GM19035 (cell line): ENCODE measurements at regions not wholly inside any gene's neighbourhood (a gene's known extent, or its start where the extent isn't known, plus 50 kb on each side); places are given as distances from the start of the nearest gene placed in this dataset.

Source experiments
- ATAC-seq: cut with Tn5 transposase; IDR thresholded peaks from one replicate; pipeline ENCODE4 v1.9.1; 2021; ENCODE audit not compliant: unreplicated experiment

DNA sequence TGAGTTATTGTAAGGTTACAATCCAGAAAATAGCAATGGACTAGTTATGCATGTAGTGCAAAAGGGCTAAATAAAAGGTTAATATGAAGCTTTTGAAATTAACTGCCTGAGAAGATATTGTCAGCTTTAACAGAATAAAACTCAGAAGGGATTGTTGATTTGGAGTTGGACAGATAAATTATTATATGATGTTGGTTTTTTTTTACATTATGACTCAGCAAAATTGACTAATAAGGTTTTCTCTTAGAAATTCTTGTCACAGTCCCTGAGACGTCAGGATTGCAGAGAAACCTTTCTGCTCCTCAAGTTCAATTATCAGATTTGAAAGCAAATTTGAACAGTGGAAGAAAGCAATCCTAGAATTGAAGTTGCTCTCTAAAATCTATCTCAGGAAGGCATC lies 946.9 kb downstream of the CBLN2 start:
- ATAC-seq, result no peak

DNA sequence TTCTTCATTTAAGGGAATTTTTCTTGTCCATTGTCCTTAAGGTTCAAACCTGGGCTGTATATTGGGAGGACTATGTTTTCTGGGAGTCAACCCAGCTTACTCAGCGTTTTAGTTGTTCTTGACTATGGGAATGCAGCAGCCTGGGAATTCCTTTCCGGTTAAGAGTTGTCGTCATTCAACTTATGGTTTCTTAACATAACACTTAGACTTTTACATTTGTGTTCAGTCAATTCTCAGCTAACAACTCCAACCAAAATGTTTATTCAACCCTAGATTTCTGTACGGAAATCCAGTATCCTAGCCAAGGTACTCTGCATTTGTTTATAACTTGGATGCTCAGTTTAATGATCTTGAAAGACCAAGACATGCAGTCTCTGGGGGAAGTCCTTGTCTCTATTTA lies 960.9 kb downstream of the CBLN2 start:
- ATAC-seq, result no peak

DNA sequence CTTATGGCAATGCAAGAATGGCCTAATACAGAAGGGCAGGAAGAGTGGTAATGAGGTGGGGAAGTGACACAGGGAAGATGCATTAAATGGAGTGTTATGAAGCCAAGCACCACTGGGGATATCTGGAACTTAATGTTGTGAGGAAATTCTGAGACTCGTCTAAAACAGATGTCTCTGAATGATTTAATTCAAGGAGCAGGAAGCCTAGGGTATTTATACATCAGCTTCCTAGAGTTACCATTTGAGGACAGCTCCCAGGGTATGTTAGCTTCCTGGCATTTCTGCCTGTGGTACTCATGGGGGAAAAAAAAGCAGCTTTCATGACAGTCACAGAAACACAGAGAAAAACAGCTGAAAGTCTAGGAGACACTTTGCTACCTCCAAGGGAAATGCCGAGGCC lies 989.5 kb downstream of the CBLN2 start:
- no peak for ATAC-seq

DNA sequence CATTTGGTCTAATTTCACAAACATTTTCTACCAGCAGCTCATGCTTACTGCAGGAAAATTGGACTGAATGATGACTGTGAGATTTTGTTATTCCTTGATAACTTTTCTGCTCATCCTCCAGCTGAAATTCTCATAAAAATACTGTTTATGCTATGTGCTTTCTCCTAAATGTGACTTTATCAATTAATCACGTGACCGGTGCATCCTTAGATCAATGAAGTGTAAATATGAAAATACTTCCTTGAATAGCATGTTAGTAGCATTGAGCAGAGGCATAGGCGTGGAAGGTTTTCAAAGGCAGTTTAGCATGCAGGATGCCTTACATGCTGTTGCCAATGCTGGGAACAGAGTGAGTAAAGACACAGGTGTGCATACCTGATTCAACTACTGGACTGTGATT lies 1002.5 kb downstream of the CBLN2 start:
- no peak for ATAC-seq

DNA sequence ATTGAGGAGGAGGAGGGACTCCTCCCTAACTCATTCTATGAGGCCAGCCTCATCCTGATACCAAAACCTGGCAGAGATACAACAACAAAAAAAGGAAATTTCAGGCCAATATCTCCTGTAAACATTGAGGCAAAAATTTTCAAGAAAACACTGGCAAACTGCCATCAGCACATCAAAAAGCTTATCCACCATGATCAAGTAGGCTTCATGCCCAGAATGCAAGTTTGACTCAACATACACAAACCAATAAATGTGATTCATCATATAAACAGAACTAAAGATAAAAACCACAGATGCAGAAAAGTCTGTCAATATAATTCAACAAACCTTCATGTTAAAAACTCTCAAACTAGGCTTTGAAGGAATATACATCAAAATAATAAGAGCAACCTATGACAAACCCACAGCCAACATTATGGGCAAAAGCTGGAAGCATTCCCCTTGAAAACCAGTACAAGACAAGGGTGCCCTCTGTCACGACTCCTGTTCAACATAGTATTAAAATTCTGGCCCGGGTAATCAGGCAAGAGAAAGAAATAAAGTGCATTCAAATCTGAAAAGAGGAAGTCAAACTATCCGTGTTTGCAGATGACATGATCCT lies 1014.3 kb downstream of the CBLN2 start:
- no peak for ATAC-seq

DNA sequence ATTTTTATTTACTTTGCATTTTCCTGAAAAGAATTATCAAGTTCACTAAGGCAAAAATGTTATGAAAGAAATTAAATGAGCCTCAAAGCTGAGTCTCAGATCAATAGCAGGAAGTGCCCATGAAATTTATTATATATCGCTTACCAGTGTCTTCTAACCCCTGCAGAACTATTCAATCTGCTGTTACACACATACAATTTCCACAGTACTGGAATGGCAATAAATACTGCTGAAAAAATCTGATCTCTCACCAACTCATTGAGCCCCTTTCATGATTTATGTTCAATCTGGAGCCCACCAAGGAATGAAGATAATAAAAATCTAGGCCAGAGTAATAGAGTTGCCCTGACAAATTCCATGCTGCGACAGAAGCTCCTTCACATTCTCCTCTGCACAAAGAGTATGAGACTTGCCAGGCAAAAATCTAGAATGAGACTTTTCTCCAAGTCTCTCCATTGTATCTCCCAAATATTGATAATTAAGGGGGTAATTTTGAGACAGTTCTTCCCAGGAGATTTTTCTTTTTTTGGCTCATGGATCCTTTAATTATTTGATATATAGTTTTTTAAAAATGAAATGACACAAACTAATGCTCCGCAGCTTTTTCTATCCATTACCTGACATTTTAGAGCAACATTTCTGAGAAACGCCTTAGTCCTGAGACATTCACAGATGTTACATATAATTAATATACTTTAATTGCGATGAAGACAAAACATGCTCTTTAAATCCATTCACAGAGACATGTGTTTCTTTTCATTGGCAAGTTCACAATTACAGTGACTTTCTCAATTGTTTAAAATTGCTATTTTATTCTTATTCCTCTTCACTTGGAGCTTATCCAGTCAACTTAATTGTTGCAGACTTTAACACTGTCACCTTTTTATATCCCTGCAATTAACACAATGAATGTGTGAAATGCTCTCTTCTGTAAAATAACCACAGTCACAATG lies 1020.4 kb downstream of the CBLN2 start:
- no peak for ATAC-seq

DNA sequence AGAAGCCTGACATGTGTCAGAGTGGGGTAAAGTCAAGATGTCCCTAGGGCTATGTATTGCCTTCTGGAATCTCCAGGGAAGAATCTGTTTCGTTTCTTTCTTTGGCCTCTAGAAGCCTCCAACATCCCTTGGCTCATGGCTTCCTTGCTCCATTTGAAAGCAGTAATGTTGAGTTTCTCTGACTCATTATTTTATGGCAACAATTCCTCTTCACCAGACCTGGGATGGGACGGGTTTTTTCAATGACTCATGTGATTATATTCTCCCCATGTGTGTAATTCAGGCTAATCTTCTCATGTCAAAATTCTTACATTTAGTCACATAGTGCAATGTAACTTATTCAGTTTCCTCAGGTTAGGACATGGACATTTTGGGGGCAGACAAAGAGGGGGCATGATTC lies 1038.6 kb downstream of the CBLN2 start:
- ATAC-seq, result no peak

DNA sequence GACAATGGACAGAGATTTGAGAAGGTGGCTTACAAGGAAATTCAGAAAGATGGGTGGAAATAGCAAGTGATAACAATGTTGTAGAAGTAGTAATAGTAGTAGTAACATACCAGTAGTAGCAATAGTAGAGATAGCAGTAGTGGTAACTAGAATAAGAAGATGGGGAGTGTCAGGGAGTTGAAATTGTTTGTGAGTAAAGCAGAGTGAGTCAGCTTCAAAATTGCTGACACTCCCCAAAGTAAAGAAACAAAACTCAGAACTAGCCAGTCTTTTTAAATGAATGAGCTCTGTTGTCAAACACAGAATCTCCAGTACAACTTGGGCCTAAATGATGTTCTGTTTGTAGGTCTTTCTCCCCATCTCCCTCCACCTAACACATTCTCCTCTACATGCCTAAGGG lies 1040.9 kb downstream of the CBLN2 start:
- ATAC-seq, result no peak

DNA sequence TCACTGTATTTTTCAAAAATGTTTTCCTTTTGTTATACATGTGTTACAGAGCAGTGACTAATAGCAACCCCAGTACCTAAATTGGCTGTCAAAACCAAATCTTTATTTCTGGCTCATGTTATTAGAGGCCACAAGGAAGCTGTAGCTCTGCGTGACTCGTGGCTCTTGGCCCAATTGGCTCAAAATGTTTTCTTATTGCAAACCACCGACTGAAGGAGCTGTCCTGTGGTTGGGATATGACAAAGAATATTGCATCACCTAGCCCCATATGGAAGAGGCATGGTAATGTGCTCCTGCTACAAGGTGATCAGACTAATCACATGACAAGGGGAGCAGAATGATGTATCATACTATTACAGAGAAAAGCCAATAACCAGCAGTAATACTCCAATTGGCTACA lies 1058.5 kb downstream of the CBLN2 start:
- ATAC-seq, result no peak

DNA sequence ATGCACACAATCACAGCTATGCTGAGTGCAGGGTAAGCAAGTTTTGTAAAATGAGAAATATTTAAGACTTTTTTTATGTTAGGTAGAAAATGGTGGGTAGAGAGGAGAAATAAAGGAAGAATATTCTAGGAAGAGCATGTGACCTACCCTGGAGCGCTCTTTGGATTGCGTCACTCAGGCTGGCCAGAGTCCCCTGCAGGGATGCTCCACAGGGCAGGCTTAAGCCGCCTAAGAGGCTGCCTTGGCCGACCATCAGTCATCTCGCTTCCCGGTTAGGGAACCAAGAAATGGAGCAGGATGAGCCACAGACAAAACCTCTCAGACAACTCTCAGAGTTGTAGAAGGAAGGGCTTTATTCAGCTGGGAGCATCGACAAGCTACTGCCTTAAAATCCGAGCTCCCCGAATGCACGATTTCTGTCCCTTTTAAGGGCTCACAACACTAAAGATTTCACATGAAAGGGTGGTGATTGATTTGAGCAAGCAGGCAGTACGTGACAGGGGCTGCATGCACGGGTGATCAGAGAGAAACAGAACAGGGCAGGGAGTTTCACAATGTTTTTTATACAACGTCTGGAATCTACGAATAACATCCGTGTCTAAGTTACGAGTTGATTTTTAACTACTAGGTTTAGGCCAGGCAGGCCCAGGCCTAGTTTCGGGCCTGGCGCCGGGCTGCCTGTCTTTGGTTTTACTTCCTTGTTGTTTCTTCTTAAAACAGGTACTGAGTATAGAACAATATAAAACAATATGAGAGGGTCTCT lies 1072.0 kb downstream of the CBLN2 start:
- ATAC-seq, result no peak

DNA sequence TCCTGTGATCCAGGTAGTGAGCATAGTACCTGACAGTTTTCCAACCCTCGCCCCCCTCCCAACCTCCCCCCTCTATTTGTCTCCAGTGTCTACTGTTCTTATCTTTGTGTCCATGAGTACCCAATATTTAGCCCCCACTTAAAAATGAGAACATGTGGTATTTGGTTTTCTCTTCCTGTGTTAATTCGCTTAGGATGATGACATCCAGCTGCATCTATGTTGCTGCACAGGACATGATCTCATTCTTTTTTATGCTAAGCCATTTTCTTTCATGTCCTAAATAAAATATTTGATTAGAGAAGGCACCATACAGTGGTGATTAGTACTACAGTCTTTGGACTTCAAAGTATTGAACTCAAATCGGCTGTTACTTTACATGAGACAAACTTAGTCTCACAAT lies 1087.9 kb downstream of the CBLN2 start:
- ATAC-seq, result no peak

DNA sequence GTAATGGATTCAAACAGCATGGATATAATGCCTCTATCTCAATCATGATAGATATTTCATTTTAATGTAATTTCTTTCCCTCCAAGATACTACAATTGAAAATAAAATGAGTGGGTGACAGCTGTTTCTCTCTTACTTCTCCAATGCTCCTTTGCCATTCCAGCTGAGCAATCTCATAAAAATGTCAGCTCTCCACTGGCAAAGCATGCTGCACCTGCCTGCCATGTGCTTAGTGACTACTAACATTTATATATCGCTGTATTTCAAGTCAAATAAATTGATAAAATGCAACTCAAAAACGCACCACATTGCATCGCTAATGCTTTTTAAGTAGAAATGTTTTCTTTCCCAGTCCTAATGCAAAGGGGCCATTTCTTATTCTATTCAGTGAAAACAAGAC lies 1093.9 kb downstream of the CBLN2 start:
- no peak for ATAC-seq

DNA sequence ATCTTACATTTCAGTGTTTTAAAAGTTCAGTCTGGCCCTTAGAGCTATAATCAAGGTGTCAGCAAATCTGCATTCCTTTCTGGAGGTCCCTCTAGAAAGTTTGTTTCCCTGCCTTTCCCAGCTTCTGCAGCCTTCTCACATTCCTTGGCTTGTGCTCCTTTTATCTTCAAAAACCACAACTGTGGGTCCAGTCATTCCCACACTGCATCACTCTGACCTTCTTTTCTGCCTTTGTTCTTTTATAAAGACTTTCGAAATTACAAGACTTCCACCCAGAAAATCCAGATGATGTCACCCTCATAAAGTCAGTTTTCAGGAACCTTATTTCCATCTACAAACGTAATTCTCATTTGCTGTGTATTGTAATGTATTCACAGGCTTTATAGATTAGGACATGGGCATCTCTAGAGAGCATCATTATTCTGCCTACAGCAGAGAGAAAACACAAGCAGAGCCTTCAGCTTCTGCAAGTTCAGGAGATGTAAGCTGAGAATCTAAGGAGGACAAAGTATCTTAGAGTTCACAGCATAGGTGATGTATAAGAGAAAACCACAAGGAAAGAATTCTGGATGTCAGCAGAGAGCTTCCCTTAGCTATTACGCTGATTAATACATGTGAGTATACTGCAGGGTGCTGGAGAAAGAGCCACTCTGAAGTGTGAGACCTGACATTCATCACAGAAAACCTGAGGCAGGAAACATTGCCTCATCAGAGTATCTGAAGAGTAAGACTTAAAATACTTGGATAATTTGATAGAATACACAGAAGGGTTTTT lies 1100.2 kb downstream of the CBLN2 start:
- ATAC-seq, result no peak

DNA sequence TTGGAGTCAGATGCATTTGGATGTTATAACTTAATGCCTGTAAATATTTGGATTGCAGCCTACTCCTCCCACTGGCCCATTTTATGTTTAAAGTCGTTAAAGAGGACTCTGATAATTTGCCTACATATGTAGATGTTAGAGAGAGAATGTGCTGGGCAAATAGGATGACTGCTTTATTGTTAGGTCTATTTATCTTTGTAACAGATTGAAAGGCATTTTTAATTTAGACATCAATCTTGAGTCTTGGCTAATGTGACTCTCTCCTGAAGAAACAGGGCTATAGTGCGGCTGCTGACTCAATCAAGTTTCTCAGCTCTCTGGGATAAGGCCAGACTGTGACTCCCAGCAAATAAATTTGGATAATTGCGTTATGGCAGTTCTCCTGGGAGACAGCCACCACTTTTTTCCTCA lies 1101.4 kb downstream of the CBLN2 start:
- ATAC-seq, result no peak

DNA sequence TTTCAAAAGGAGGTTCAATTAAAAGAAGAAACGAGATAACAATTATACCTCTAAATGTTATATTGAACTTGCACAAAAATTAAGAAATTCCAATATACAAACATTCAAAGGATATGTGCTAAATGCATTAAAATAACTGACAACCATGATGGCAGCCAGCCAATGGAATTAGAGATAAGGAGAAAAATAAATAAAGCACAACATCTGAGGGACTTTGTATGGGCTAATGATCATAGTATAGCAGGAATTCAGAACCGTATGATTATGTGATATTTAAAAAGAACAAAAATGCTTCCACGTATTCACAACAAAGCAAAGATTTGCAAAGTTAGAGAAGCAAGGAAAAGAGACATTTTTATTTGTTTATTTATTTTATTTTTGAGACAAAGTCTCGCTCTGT lies 1103.0 kb downstream of the CBLN2 start:
- ATAC-seq, result no peak

DNA sequence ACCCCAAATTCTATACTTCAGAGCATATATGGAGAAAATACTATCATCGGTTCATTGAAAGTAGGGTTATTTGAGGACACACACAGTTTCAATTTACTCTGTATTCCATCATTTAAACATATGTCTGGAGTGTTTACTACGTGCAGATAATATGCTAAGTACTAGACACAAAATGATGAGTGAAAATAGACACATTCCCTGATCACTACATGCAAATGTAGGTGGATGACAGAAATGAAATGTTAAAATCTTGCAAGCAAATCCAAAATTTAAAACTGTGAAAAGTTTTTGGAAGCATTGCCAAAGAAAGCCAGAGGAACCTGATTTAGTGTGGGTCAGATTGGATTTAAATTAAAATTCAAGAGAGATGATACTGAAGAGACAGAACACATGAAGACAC lies 1106.6 kb downstream of the CBLN2 start:
- no peak for ATAC-seq

DNA sequence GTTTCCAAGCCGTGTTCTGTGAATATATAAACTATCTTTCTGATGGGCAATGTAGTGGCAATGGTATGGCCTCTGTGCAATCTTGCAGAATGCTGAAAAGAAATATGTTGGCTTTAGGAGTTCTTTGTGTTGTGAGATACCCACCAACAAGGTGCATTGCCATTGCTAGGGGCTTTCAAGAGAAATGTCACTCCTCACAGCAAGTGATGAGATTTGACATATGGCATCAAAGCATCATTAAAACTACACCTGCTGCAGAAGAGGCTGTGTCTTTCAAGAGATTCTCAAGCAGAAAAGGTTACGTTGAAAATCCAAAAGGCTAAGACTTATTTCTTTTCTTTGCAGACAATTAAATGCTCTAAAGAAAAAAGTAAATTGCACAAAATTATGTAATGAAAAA lies 1110.8 kb downstream of the CBLN2 start:
- ATAC-seq, result no peak

DNA sequence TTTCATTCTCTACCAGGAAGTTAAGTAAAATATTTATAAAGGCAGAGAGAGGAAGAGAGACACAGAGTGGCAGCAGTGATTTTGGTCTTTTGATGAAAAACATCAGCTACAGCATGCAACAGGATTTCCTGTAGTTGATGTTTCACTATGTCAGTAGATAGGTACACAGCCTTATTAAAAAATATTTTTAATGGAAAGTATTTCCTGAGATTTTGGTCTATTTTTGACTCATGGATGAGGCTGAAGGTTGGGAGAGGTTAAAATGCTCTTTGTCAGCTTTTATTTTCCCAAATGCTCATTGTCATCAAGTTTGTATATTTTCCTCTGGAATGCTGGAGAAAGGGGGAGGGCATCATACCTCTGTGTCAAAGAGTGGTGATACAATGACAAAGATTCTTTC lies 1112.5 kb downstream of the CBLN2 start:
- ATAC-seq, result no peak

DNA sequence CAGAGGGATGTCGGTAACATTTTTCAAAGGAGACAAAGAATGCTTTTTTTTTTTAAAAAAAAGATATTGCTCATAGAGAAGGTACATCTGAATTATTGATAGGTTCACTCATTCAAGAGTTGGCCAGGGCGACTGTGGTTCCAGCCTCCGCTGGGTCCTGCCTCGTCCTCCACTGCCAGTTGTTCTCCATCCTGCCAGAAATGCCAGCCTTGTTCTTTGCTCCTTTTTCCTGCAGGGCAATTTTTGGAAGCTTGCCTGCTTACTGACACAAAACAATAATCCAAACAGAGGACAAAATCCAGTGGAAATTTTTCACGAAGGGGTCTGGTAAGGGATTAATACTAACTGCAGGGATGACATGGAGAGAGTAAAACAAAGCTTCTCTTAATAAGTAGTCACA lies 1113.0 kb downstream of the CBLN2 start:
- ATAC-seq, result no peak

DNA sequence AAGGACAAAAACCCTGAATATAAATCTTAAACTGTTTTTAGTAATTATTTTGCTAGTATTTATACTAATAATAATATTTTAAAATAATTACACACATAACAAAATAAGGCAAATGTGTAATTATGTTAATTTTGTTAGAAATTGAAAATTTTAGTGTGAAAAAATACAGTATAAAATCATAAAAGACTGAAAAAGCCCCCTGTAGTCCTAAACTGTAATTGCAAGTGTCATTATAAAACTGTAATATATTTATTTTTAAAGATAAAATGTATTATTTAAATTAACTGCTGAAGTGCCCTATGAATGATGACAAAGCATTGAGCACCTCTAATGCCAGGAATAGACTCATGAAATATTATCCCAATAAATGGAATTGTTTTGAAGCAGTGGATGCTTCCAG lies 1117.7 kb downstream of the CBLN2 start:
- no peak for ATAC-seq

DNA sequence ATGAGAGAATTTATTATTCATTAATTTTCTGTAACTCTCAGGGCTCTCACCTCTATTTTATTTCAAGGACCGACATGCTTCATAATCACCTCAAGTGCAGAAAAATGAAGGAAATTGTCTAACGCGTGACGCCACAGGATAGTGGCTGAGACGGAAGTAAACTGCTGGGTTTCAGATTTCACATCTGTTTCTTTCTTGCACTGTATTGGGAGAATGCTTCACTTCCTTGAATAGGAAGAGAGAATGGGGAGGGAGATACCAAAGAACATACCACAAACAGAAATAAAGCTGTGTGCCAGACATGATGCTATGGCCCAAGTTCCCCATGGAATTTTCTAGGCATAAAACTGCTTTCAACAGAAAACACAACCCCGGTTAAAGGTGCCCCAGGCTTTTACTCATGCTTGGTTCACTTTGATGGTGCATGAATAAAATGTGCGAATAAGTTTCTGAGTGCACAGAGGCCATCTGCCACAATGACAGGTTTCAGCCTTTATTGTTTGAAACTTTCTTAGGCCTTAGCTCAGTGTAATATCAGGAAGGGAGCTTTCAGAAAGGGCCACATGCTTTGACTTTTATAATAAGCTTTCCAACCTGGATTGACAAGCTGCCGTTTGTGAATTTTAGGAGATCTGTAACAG lies 1116.4 kb downstream of the SOCS6 start:
- ATAC-seq, result no peak
